ENCODE measurements at regions not wholly inside any gene's neighbourhood (a gene's known extent, or its start where the extent isn't known, plus 50 kb on each side); places are given as distances from the start of the nearest gene placed in this dataset.

GRCh38 chr14:101380940-101381339, 180.4 kb upstream of the DIO3 start:
- DNase-seq (ENCODE audit: low read depth): no peak
- H3K4me3 ChIP-seq (ENCODE audit: low read depth, low read length): no peak overlapping the region
- no peak for TF ChIP-seq CTCF (IDR thresholded peaks at IDR 0.05; ENCODE audit: insufficient read depth, low read depth, low read length)

GRCh38 chr14:101383737-101384338, 177.5 kb upstream of the DIO3 start:
- no peak for TF ChIP-seq CTCF (IDR thresholded peaks at IDR 0.05; ENCODE audit: insufficient read depth, low read depth, low read length)
- no peak for DNase-seq (ENCODE audit: low read depth)
- H3K4me3 ChIP-seq (ENCODE audit: low read depth, low read length): no peak overlapping the region

- no peak overlapping the region for H3K4me3 ChIP-seq (ENCODE audit: low read depth, low read length)
- no peak for TF ChIP-seq CTCF (IDR thresholded peaks at IDR 0.05; ENCODE audit: insufficient read depth, low read depth, low read length)
- no peak for DNase-seq (ENCODE audit: low read depth)
Observed at GRCh38 chr14:101394374-101394773, 166.9 kb upstream of the DIO3 start.

- TF ChIP-seq CTCF (IDR thresholded peaks at IDR 0.05; ENCODE audit: insufficient read depth, low read depth, low read length): no peak
- DNase-seq (ENCODE audit: low read depth): no peak
Observed at GRCh38 chr14:101395779-101396178, 165.5 kb upstream of the DIO3 start.

GRCh38 chr14:101397206-101397605, 164.1 kb upstream of the DIO3 start:
- DNase-seq (ENCODE audit: low read depth): no peak
- H3K4me3 ChIP-seq (ENCODE audit: low read depth, low read length): no peak overlapping the region
- TF ChIP-seq CTCF (IDR thresholded peaks at IDR 0.05; ENCODE audit: insufficient read depth, low read depth, low read length): no peak

More at GRCh38 chr14:101395779-101396178, 165.5 kb upstream of the DIO3 start:
- no peak overlapping the region for H3K4me3 ChIP-seq (ENCODE audit: low read depth, low read length)

- no peak for TF ChIP-seq CTCF (IDR thresholded peaks at IDR 0.05; ENCODE audit: insufficient read depth, low read depth, low read length)
- H3K4me3 ChIP-seq (ENCODE audit: low read depth, low read length): no peak overlapping the region
- DNase-seq (ENCODE audit: low read depth): no peak
Observed at GRCh38 chr14:101398011-101398410, 163.3 kb upstream of the DIO3 start.
